Activated CD4-positive, alpha-beta T cell treated with anti-CD3 and anti-CD28 coated beads for 36 hours (primary cell): ENCODE measurements at regions not wholly inside any gene's neighbourhood (a gene's known extent, or its start where the extent isn't known, plus 50 kb on each side); places are given as distances from the start of the nearest gene placed in this dataset.
"Not testable (repeated sequence)": the region's sequence is repeated elsewhere in the genome, so short reads cannot be mapped to it uniquely, and the experiment has no call there.

ENCODE experiments used
- ATAC-seq: fragments of 200-7000 bp; cut with Tn5 transposase; one replicate; pipeline ENCODE4 v1.10.0; 2021; ENCODE audit warnings: mild to moderate bottlenecking, moderate library complexity
- CTCF ChIA-PET: fragments of 350-600 bp; sonication (Branson Sonifier 250); formaldehyde crosslinking; loops from one replicate; lab custom pipeline; 2021; ENCODE audit warnings: antibody characterized with exemption; lab: Charles Lee
- POLR2A ChIA-PET: fragments of 350-600 bp; sonication (Branson Sonifier 250); formaldehyde crosslinking; loops from one replicate; lab custom pipeline; 2021; ENCODE audit warnings: antibody characterized with exemption, inconsistent platforms; lab: Charles Lee
- DNase-seq: peaks from one replicate; pipeline ENCODE4 v3.0.0-alpha.2; 2020
- H3K27ac Mint-ChIP-seq: one replicate; pipeline ENCODE4 v1.8.0; 2021; ENCODE audit warnings: mixed read lengths
- H3K27me3 Mint-ChIP-seq: one replicate; pipeline ENCODE4 v1.8.0; 2021; ENCODE audit warnings: mixed read lengths
- H3K36me3 Mint-ChIP-seq: one replicate; pipeline ENCODE4 v1.8.0; 2021; ENCODE audit warnings: low read depth, mixed read lengths
- H3K4me1 Mint-ChIP-seq: one replicate; pipeline ENCODE4 v1.8.0; 2021; ENCODE audit warnings: mixed read lengths
- H3K4me3 Mint-ChIP-seq: one replicate; pipeline ENCODE4 v1.8.0; 2021; ENCODE audit warnings: mild to moderate bottlenecking, moderate library complexity, mixed read lengths
- H3K9me3 Mint-ChIP-seq: one replicate; pipeline ENCODE4 v1.8.0; 2021; ENCODE audit warnings: low read depth, mixed read lengths
- intact Hi-C, 2 experiments: fragments of 100-400 bp; cut with DNase I in 1 of 2; cut with micrococcal nuclease in 1 of 2; formaldehyde crosslinking; loops; one replicate each; pipeline versions ENCODE4 v1.14.2 to v1.15.1; 2022 to 2024; cut with DNase I, micrococcal nuclease

DNA sequence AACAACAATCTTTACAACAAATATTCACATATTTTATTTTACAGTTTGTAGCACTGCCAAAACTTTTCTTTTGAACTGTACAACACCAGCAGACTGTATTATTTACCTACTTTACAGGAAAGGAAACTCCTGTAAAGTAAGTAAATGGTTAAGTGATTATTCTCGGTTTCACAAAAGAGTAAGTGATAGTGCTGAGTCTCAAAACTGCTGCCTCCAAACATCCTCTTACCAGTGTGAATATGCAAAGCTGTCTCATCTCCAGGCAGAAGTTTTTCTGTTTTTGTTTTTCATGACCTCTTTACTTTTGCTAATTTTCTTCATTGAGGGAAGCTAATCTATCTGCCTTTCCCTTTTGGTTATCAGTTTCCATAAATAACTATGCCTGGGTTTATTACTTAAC lies 286.7 kb downstream of the SRGAP2C start:
- ChIA-PET CTCF (interaction anchor here (1.4 kb wide), 1 partner anchor 26 kb away, joined by 4 read pairs; no protein-coding TSS in a partner anchor), POLR2A (no interaction called here)
- no peak overlapping the region for H3K27ac Mint-ChIP-seq
- peaks cover 5% of the 10 kb centered on the region for H3K4me1 Mint-ChIP-seq
- H3K9me3 Mint-ChIP-seq, result peaks cover 7% of the 10 kb centered on the region
- intact Hi-C loops, result no loop called here
- ATAC-seq (peak; percentile 55), DNase-seq (no peak)
- H3K4me3 Mint-ChIP-seq, result no peak overlapping the region
- H3K36me3 Mint-ChIP-seq, result no peaks in the 10 kb centered on the region
- H3K27me3 Mint-ChIP-seq, result no peaks in the 10 kb centered on the region

DNA sequence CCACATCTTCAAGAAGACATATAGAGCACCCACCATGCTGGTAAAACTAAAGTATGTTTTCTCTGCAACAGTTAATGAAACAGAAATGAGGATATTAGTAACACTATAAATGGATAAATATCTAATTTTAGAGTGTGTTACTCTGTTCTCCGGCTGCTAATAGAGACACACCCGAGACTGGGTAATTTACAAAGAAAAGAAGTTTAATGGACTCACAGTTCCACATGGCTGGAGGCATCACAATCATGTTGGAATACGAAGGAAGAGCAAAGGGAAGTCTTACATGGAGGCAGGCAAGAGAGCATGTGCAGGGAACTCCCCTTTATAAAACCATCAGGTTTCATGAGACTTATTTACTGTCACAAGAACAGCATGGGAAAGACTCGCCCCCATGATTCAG lies 287.2 kb downstream of the SRGAP2C start:
- Mint-ChIP-seq H3K9me3 (peaks cover 7% of the 10 kb centered on the region), H3K4me1 (peaks cover 5% of the 10 kb centered on the region), H3K36me3 (no peaks in the 10 kb centered on the region), H3K27me3 (no peaks in the 10 kb centered on the region), H3K4me3 (no peak overlapping the region), H3K27ac (no peak overlapping the region)
- ChIA-PET POLR2A (no interaction called here), CTCF (interaction anchor here (1.4 kb wide), 1 partner anchor 26 kb away, joined by 4 read pairs; no protein-coding TSS in a partner anchor)
- ATAC-seq (no peak), DNase-seq (no peak)
- intact Hi-C loops, result no loop called here

DNA sequence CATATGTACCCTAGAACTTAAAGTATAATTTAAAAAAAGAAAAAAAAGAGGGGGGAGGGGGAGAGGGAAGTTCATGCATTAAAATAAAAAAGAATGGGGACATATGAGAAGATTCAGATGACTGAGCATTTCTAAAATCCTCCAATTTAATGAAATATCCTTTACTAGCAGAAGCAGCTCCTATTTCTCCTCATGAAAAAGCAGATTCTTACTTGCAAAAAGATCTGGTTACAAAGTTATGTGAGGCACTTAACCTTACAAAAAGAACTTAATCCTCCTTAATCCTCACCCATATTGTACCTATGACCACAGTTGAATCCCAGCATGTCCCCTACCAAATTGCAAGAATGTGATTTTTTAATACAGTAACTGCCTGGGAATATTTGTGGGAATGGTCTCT lies 298.5 kb downstream of the SRGAP2C start:
- POLR2A ChIA-PET, result interaction anchor here (0.6 kb wide), 1 partner anchor 25 kb away, joined by 3 read pairs; no protein-coding TSS in a partner anchor
- peaks cover 19% of the 10 kb centered on the region for H3K4me1 Mint-ChIP-seq
- intact Hi-C loops, result loop anchor here in 1 of 2 experiments (2.0 kb wide), 1 partner anchor 36 kb away; no protein-coding TSS in a partner anchor

DNA sequence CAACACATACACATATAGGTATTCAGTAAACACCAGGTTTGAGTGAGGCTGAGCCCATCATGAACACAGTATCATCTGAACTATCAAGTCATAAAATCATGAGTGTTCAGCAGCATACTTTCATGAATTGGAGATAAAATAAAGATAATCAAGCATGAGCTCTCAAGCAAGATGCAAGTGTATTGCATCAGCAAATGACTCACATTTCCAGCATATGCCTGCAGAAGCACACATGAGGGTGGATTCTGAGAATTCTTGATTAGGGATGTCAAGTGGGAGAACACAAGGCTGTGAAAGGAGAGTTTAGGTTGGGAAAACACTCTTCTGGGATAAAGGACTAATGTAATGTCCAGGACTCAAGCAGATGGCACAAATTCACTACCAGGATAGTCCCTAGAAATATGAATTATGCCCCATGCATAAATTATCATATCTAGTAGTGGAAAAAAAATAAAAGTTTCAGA lies 299.2 kb downstream of the SRGAP2C start:
- POLR2A ChIA-PET, result interaction anchor here (0.6 kb wide), 1 partner anchor 25 kb away, joined by 3 read pairs; no protein-coding TSS in a partner anchor
- Mint-ChIP-seq H3K4me1 (peaks cover 19% of the 10 kb centered on the region), H3K36me3 (peaks cover 11% of the 10 kb centered on the region), H3K27me3 (no peaks in the 10 kb centered on the region), H3K9me3 (no peaks in the 10 kb centered on the region), H3K4me3 (no peak overlapping the region), H3K27ac (peak overlapping the region; percentile 80)
- CTCF ChIA-PET, result no interaction called here
- ATAC-seq (peak; percentile 82), DNase-seq (peak; percentile 22)
- intact Hi-C loops, result loop anchor here in 1 of 2 experiments (2.0 kb wide), 1 partner anchor 35 kb away; no protein-coding TSS in a partner anchor

More for the DNA sequence above, 298.5 kb downstream of the SRGAP2C start:
- CTCF ChIA-PET, result no interaction called here
- DNase-seq (no peak), ATAC-seq (no peak)
- no peaks in the 10 kb centered on the region for H3K27me3 Mint-ChIP-seq
- no peak overlapping the region for H3K4me3 Mint-ChIP-seq
- H3K27ac Mint-ChIP-seq, result peak overlapping the region; percentile 80
- peaks cover 13% of the 10 kb centered on the region for H3K36me3 Mint-ChIP-seq
- H3K9me3 Mint-ChIP-seq, result no peaks in the 10 kb centered on the region

DNA sequence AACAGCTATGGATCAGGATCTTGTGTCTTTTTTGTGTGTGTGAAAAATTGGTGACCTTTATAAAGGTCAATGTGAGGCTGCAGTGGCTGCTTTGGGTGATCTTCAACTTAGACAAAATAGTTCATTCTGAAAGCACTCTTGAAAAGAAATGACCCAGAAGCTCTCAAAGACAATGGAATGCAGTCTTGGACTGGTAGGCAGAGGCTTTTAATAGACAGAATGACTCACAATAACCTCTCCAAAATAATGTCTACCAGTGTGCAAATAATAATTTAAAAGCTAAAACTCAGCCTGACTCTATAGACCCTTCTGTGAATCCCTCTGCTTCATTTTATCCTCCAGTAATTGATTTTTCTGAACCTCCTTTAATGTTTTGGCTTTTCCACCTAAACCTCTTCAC lies 310.0 kb downstream of the SRGAP2C start:
- CTCF ChIA-PET, H3K27me3 Mint-ChIP-seq, H3K36me3 Mint-ChIP-seq, H3K4me1 Mint-ChIP-seq, H3K4me3 Mint-ChIP-seq, intact Hi-C loops, ATAC-seq, H3K9me3 Mint-ChIP-seq, DNase-seq, POLR2A ChIA-PET, H3K27ac Mint-ChIP-seq: not testable (repeated sequence)

DNA sequence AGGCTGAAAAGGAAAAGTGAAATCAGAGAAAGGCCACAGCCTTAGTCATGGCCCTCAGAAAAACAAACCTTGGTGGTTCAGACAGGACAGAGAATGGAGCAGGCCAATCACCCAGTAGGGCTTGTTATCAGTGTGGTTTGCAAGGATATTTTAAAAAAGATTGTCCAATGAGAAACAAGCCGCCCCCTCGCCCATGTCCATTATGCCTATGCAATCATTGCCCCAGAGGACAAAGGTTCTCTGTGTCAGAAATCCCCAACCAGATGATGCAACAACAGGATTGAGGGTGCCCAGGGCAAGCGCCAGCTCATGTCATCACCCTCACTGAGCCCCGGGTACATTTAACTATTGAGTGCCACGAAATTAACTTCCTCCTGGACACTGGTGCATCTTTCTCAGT lies 326.7 kb downstream of the SRGAP2C start:
- H3K27me3 Mint-ChIP-seq, CTCF ChIA-PET, intact Hi-C loops, POLR2A ChIA-PET, H3K4me3 Mint-ChIP-seq: not testable (repeated sequence)
- DNase-seq (peak; percentile 54), ATAC-seq (peak; percentile 30)
- peaks cover 21% of the 10 kb centered on the region for H3K36me3 Mint-ChIP-seq
- peaks cover 31% of the 10 kb centered on the region for H3K9me3 Mint-ChIP-seq
- H3K27ac Mint-ChIP-seq, result peak overlapping the region; percentile 48
- peaks cover 30% of the 10 kb centered on the region for H3K4me1 Mint-ChIP-seq

DNA sequence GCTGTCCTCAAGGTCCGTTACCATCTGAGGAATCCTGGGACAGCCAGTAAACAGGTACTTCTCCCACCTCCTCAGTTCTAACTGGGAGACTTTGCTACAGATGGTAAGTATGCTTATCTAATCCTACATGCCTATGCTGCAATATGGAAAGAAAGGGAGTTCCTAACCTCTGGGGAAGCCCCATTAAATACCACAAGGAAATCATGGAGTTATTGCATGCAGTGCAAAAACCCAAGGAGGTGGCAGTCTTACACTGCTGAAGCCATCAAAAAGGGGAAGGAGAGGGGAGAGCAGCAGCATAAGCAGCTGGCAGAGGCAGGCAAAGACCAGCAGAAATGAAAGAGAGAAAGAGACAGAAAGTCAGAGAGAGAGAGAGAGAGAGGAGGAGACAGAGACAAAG lies 327.1 kb downstream of the SRGAP2C start:
- CTCF ChIA-PET, ATAC-seq, intact Hi-C loops: not testable (repeated sequence)

DNA sequence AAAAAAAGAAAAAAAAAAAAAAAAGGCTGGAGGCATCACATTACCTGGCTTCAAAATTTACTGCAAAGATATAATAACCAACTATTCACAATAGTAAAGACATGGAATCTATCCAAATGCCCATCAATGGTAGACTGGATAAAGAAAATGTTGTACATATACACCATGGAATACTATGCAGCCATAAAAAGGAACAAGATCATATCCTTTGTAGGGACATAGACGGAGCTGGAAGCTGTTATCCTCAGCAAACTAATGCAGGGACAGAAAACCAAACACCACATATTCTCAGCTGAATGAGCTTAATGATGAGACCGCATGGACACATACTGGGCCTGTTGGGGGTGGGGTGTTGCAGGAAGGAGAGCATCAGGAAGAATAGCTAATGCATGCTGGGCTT lies 330.5 kb downstream of the SRGAP2C start:
- CTCF ChIA-PET, result no interaction called here
- Mint-ChIP-seq H3K4me3 (no peak overlapping the region), H3K27me3 (peaks cover 2% of the 10 kb centered on the region), H3K4me1 (peaks cover 55% of the 10 kb centered on the region), H3K36me3 (peaks cover 6% of the 10 kb centered on the region), H3K9me3 (peaks cover 11% of the 10 kb centered on the region), H3K27ac (no peak overlapping the region)
- DNase-seq (no peak), ATAC-seq (no peak)
- intact Hi-C loops, result no loop called here
- POLR2A ChIA-PET, result no interaction called here

More for the DNA sequence above, 327.1 kb downstream of the SRGAP2C start:
- peaks cover 31% of the 10 kb centered on the region for H3K9me3 Mint-ChIP-seq
- H3K27me3 Mint-ChIP-seq, POLR2A ChIA-PET, DNase-seq, H3K4me3 Mint-ChIP-seq: not testable (repeated sequence)
- H3K27ac Mint-ChIP-seq, result peak overlapping the region; percentile 48
- peaks cover 19% of the 10 kb centered on the region for H3K36me3 Mint-ChIP-seq
- peaks cover 32% of the 10 kb centered on the region for H3K4me1 Mint-ChIP-seq

DNA sequence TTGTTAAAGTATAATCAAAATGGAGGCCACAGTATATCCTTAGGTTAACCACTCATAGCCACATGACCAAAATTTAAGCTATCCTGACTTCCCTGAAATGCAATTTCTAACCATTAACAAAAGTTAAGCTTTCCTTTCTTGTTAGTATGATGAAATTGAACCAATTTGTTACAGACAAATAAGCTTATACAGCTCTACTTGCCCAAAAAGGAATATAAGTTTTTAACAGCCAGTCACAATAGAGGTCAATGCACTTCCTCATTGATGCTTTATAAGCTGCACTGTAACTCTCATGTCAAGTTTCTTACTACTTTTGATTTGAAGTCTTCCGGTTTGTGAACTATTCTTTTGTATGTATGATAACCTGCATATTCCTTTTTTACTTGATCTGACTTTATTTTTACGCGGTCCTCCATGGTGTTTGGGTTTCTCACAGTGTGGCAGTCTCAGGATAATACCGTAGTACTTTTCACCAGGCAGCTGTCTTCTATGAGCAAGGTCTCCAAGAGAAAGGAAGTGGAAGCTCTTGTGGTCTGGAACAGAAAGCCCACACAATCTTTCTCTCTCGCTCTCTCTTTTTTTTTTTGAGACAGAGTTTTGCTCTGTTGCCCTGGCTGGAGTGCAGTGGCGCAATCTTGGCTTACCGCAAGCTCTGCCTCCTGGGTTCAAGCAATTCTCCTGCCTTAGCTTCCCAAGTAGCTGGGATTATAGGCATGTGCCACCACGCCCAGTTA lies 331.6 kb downstream of the SRGAP2C start:
- DNase-seq, result peak; percentile 59
- CTCF ChIA-PET, result no interaction called here
- Mint-ChIP-seq H3K27me3 (peaks cover 2% of the 10 kb centered on the region), H3K9me3 (peaks cover 7% of the 10 kb centered on the region), H3K27ac (peak overlapping the region; percentile 74), H3K36me3 (peaks cover 4% of the 10 kb centered on the region), H3K4me1 (peaks cover 59% of the 10 kb centered on the region), H3K4me3 (peak overlapping the region; percentile 31)
- POLR2A ChIA-PET, result interaction anchor here (0.6 to 0.7 kb wide), 3 partner anchors 42 to 566 kb away, joined by 3 to 7 read pairs (median 4); no protein-coding TSS in a partner anchor
- ATAC-seq, result peak; percentile 36
- intact Hi-C loops, result loop anchor here (1.0 to 2.0 kb wide), 2 partner anchors 57 to 58 kb away; no protein-coding TSS in a partner anchor

DNA sequence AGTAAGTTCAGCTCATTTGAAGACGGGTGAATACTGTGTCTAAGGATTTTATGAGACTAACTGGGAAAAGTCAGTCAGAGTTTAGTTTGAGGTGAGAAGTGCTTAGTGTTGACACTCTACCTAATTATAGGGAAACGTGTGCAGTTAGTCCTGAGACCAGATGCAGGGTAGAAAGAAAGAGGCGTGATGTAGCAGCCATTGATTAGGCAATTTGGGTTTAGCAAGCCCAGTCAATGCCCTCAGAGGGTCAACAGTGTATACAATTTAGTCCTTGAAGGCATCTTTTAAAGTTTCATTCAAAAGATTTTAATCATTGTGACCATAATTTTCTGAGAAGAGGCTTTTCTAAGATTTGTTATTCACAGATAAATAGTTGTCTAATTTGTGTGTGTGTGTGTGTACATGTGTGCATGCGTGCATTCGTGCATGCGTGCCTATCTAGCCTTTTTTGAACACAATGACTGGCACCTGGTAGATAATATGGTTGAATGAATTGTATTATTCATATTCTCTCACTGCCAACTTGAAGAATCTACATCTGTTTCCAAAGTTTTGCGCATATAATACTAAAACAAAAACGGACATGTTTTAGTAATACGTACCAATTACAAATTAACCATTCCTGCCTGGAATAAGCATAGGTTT lies 332.9 kb downstream of the SRGAP2C start:
- peaks cover 2% of the 10 kb centered on the region for H3K27me3 Mint-ChIP-seq
- H3K36me3 Mint-ChIP-seq, result peaks cover 4% of the 10 kb centered on the region
- ChIA-PET CTCF (interaction anchor here (0.7 kb wide), 1 partner anchor 77 kb away, joined by 3 read pairs; no protein-coding TSS in a partner anchor), POLR2A (interaction anchor here (1.0 kb wide), 1 partner anchor 59 kb away, joined by 3 read pairs; no protein-coding TSS in a partner anchor)
- ATAC-seq (no peak), DNase-seq (no peak)
- peaks cover 2% of the 10 kb centered on the region for H3K9me3 Mint-ChIP-seq
- peak overlapping the region; percentile 78 for H3K4me3 Mint-ChIP-seq
- H3K4me1 Mint-ChIP-seq, result peaks cover 52% of the 10 kb centered on the region
- intact Hi-C loops, result loop anchor here (2.0 kb wide), 4 partner anchors 15 to 69 kb away; no protein-coding TSS in a partner anchor
- H3K27ac Mint-ChIP-seq, result peak overlapping the region; percentile 68

DNA sequence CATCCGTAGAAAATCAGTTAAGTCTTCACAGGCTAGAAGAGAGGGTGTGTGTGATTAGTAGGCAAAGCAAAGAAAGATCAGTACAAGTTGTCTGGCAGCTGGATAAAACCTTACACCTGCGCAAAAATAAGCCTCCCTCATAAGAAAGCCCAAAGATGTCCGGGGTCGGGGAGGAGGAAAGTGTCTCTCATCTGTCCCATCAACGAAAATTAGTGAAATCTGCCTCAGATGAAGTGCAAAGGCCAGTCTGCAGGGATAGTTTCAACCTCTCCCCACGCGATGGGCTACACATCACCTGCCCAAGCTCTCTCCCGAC lies 333.9 kb downstream of the SRGAP2C start:
- DNase-seq (no peak), ATAC-seq (no peak)
- H3K4me3 Mint-ChIP-seq, result peak overlapping the region; percentile 78
- H3K27me3 Mint-ChIP-seq, result peaks cover 2% of the 10 kb centered on the region
- intact Hi-C loops, result loop anchor here (2.0 kb wide), 3 partner anchors 16 to 70 kb away; no protein-coding TSS in a partner anchor
- peaks cover 2% of the 10 kb centered on the region for H3K9me3 Mint-ChIP-seq
- peak overlapping the region; percentile 74 for H3K27ac Mint-ChIP-seq
- ChIA-PET POLR2A (no interaction called here), CTCF (interaction anchor here (0.6 to 1.1 kb wide), 4 partner anchors 11 to 78 kb away, joined by 3 read pairs; no protein-coding TSS in a partner anchor)
- H3K36me3 Mint-ChIP-seq, result peaks cover 4% of the 10 kb centered on the region
- H3K4me1 Mint-ChIP-seq, result peaks cover 52% of the 10 kb centered on the region
